Endothelial cell (in vitro differentiated cells): ENCODE measurements at regions not wholly inside any gene's neighbourhood (a gene's known extent, or its start where the extent isn't known, plus 50 kb on each side); places are given as distances from the start of the nearest gene placed in this dataset.

Experiments used
- DNase-seq: peaks from one replicate; pipeline ENCODE4 v3.0.0; 2021; ENCODE audit warnings: low spot score
- H3K27ac Mint-ChIP-seq: one replicate; pipeline ENCODE4 v1.8.0; 2021; ENCODE audit warnings: mixed read lengths, inconsistent platforms; ENCODE audit not compliant: unreplicated experiment
- H3K27me3 Mint-ChIP-seq: one replicate; pipeline ENCODE4 v1.8.0; 2021; ENCODE audit warnings: mild to moderate bottlenecking, moderate library complexity, mixed read lengths, inconsistent platforms; ENCODE audit not compliant: unreplicated experiment
- H3K36me3 Mint-ChIP-seq: one replicate; pipeline ENCODE4 v1.8.0; 2021; ENCODE audit warnings: mild to moderate bottlenecking, low read depth, mixed read lengths, inconsistent platforms; ENCODE audit not compliant: unreplicated experiment
- H3K4me1 Mint-ChIP-seq: one replicate; pipeline ENCODE4 v1.8.0; 2021; ENCODE audit warnings: mild to moderate bottlenecking, mixed read lengths, inconsistent platforms; ENCODE audit not compliant: unreplicated experiment
- H3K4me3 Mint-ChIP-seq: one replicate; pipeline ENCODE4 v1.8.0; 2021; ENCODE audit warnings: mild to moderate bottlenecking, mixed read lengths, inconsistent platforms; ENCODE audit not compliant: unreplicated experiment
- H3K9me3 Mint-ChIP-seq: one replicate; pipeline ENCODE4 v1.8.0; 2021; ENCODE audit warnings: mixed read lengths, inconsistent platforms; ENCODE audit not compliant: unreplicated experiment
- TF ChIP-seq, protein P1 (sequence below): fragments of 200-600 bp; sonication (generic); IDR thresholded peaks from one replicate; pipeline ENCODE4 v1.5.0; 2021; ENCODE audit warnings: antibody characterized with exemption; ENCODE audit not compliant: unreplicated experiment

DNA sequence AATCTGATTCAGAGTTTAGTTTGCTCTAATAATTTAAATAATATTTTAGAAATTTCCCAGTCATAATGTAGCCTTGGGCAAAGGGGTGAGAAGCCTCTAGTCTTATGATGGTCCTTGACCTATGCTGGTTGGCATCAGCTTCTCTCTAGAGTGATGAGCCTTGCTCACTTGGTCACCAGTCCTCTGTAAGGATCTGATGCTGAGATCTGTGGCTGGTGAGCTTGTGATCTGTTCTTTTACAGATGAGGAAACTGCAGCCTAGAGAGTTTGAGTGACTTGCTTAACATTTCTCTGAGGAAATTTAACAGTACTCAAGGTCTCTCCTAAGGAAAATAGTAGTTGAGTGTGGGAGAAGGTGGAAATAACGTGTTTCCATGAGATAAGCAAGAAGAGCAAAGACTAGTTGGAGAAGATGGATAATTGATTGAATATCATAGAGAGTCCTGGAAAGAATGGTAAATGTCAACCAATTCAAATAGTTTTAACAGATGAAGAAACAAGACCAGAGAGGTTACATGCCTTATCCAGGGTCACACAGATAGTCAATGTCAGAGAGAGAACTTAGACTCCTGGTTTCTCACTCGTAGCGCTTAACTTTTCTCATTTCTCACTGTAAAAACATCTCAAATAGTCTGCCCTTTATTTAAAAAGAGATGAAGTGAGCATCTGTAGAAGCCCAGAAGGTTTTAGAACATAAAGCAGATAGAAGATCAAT, 89.7 kb upstream of the ETV6 start:
- Mint-ChIP-seq H3K36me3 (no peaks in the 10 kb centered on the region), H3K27me3 (no peaks in the 10 kb centered on the region), H3K4me1 (peaks cover 7% of the 10 kb centered on the region), H3K9me3 (no peaks in the 10 kb centered on the region), H3K4me3 (no peak overlapping the region), H3K27ac (no peak overlapping the region)
- TF ChIP-seq, protein P1, sequence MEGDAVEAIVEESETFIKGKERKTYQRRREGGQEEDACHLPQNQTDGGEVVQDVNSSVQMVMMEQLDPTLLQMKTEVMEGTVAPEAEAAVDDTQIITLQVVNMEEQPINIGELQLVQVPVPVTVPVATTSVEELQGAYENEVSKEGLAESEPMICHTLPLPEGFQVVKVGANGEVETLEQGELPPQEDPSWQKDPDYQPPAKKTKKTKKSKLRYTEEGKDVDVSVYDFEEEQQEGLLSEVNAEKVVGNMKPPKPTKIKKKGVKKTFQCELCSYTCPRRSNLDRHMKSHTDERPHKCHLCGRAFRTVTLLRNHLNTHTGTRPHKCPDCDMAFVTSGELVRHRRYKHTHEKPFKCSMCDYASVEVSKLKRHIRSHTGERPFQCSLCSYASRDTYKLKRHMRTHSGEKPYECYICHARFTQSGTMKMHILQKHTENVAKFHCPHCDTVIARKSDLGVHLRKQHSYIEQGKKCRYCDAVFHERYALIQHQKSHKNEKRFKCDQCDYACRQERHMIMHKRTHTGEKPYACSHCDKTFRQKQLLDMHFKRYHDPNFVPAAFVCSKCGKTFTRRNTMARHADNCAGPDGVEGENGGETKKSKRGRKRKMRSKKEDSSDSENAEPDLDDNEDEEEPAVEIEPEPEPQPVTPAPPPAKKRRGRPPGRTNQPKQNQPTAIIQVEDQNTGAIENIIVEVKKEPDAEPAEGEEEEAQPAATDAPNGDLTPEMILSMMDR, result no peak
- no peak for DNase-seq

DNA sequence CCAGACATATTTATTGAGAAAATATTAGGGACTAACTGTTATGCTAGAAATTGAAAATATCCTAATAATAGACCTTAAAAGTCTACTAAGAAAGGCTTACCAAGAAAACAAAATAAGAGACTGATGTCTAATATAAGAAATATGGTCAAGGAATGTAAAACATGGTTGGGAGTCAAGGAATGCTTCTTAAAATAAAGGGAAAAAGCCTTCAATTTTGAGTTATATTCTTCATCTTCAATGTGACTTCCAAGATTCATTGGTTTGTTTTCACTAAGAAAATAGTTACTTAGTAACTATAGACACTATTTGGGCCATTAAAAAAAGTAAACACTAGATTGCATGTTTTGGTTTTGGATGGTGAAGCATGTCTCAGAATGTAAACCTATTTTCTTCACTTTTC, 88.1 kb upstream of the ETV6 start:
- H3K27me3 Mint-ChIP-seq, result no peaks in the 10 kb centered on the region
- DNase-seq, result no peak
- H3K36me3 Mint-ChIP-seq, result no peaks in the 10 kb centered on the region
- no peak overlapping the region for H3K4me3 Mint-ChIP-seq
- no peaks in the 10 kb centered on the region for H3K9me3 Mint-ChIP-seq
- H3K4me1 Mint-ChIP-seq, result peaks cover under 1% of the 10 kb centered on the region
- TF ChIP-seq, protein P1, result no peak
- H3K27ac Mint-ChIP-seq, result no peak overlapping the region

DNA sequence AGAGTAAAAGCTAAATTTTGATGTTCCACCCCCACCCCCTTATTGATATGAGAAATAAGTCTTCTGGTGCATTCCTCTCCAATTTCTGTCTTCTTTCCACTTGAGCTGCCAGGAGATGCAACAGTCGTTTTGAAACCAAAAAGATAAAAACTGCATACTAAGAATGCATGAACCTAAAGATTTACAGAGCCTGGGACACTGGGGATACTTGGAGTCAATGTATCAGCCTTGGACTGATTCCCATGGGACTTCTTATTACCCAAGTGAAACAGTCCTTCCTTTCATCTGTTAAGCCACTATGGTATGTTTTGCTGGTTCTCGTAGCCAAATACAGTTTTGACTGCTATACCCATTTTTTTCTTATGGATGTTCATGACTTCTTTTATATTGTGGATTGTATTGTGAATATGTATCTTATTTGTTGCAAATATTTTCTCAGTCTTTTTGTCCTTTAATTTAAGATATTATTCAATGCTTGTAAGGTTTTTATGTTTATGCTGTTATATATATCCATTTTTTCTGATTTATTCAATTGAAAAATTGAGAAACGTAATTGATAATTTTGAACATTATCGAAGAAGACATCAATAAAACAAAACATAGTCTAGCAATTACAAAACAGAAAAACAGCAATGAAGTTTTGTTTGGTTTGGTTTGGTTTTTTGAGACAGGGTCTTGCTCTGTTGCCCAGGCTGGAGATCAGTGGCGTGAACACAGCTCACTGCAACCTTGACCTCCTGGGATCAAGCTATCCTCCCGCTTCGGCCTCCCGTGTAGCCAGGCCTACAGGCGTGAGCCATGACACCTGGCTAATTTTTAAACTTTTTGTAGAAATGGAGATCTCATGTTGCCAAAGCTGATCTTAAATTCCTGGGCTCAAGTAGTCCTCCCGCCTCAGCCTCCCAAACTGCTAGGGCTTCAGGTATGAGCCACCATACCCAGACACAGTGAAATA, 85.4 kb upstream of the ETV6 start:
- Mint-ChIP-seq H3K27me3 (peaks cover 2% of the 10 kb centered on the region), H3K9me3 (no peaks in the 10 kb centered on the region), H3K27ac (no peak overlapping the region), H3K4me3 (no peak overlapping the region), H3K4me1 (no peaks in the 10 kb centered on the region), H3K36me3 (no peaks in the 10 kb centered on the region)
- TF ChIP-seq, protein P1, result no peak
- DNase-seq, result no peak

DNA sequence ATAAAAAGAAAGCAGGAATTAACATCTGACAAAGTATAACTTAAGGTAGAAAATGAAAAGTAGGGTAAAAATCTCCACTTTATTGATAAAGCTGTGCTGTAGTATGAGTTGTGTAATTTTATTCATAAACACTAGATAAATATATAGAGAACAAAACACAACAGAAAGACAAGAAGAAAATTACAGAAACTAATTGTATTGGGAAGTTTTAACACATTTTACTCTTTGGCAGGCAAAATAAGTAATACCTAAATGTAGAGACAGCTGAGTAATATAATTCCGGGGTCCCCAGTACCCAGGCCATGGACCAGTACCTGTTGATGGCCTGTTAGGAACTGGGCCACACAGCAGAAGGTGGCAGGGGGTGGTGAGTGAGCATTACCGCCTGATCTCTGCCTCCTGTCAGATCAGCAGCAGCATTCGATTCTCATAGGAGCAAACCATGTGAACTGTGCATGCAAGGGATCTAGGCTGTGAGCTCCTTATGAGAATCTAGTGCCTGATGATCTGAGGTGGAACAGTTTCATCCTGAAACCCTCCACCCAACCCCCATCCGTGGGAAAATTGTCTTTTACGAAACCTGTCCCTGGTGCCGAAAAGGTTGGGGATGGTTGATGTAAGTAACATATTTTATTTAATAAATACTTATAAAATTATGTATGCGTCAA, 84.4 kb upstream of the ETV6 start:
- no peak overlapping the region for H3K27ac Mint-ChIP-seq
- no peak for DNase-seq
- peaks cover 2% of the 10 kb centered on the region for H3K27me3 Mint-ChIP-seq
- H3K9me3 Mint-ChIP-seq, result no peaks in the 10 kb centered on the region
- TF ChIP-seq, protein P1, result no peak
- no peaks in the 10 kb centered on the region for H3K4me1 Mint-ChIP-seq
- H3K4me3 Mint-ChIP-seq, result no peak overlapping the region
- H3K36me3 Mint-ChIP-seq, result no peaks in the 10 kb centered on the region
